ENCODE measurements at regions not wholly inside any gene's neighbourhood (a gene's known extent, or its start where the extent isn't known, plus 50 kb on each side); places are given as distances from the start of the nearest gene placed in this dataset.
"Not testable (repeated sequence)": the region's sequence is repeated elsewhere in the genome, so short reads cannot be mapped to it uniquely, and the experiment has no call there.

DNA sequence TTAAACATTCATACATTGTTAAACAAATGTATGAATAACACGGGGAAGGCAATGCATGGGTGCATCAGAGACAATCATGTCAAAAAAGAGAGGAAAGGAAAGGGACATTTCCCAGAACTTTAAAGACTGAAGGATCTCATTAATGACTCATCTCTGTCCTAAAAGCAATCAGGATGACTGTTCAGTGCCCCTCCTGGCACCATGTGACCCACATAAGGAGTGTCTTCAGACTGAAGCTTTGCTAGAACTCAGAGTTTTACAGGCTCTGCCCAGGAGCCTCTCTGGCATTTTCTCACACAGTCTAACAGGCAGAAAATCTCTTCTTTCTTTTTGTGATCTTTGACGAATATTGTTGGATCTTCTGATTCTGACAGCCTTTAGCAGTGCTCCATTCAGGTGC is 315.3 kb downstream of the OTUD1 start:
- H3K4me3 Mint-ChIP-seq = no peak overlapping the region
- no peaks in the 10 kb centered on the region for H3K27me3 Mint-ChIP-seq
- no peak overlapping the region for H3K27ac Mint-ChIP-seq (ENCODE audit: low read depth)
- H3K9me3 Mint-ChIP-seq = no peaks in the 10 kb centered on the region
- no peaks in the 10 kb centered on the region for H3K36me3 Mint-ChIP-seq (ENCODE audit: insufficient read depth)
- no peaks in the 10 kb centered on the region for H3K4me1 Mint-ChIP-seq
- DNase-seq (ENCODE audit: low spot score in 2 of 2) = no peak
- no peak for ATAC-seq (replicated peaks; ENCODE audit: extremely low read depth, poor library complexity, severe bottlenecking)

- H3K27me3 Mint-ChIP-seq = no peaks in the 10 kb centered on the region
- DNase-seq (ENCODE audit: low spot score in 2 of 2) = no peak
- no peaks in the 10 kb centered on the region for H3K9me3 Mint-ChIP-seq
- H3K4me1 Mint-ChIP-seq = no peaks in the 10 kb centered on the region
- no peaks in the 10 kb centered on the region for H3K36me3 Mint-ChIP-seq (ENCODE audit: insufficient read depth)
- H3K27ac Mint-ChIP-seq (ENCODE audit: low read depth) = no peak overlapping the region
- no peak for ATAC-seq (replicated peaks; ENCODE audit: extremely low read depth, poor library complexity, severe bottlenecking)
- no peak overlapping the region for H3K4me3 Mint-ChIP-seq
Measured at GRCh38 chr10:23754941-23755340, 316.1 kb downstream of the OTUD1 start.

- no peaks in the 10 kb centered on the region for H3K4me1 Mint-ChIP-seq
- no peaks in the 10 kb centered on the region for H3K36me3 Mint-ChIP-seq (ENCODE audit: insufficient read depth)
- no peak overlapping the region for H3K4me3 Mint-ChIP-seq
Measured at GRCh38 chr10:23755556-23755955, 316.7 kb downstream of the OTUD1 start.

DNA sequence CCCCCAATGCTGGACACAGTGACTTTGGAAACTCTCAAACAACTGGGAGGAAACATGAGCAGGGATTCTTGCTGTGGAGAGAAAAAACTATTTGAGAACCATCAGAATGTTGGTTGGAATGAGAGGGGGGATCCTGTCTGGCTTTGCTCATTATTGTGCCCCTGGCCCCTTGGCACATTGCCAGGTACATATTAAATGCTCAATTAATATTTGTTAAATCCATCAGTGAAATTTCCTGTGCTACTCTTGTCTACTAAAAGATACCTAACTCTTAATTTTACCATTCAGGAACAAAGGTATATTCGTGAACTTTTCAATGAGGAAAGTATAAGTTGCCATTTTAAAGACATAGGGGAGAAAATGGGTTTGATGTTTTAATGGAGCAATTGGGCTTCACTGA is 329.4 kb downstream of the OTUD1 start:
- Mint-ChIP-seq H3K36me3 (ENCODE audit: insufficient read depth) (no peaks in the 10 kb centered on the region), H3K27ac (ENCODE audit: low read depth) (no peak overlapping the region), H3K4me3 (no peak overlapping the region), H3K9me3 (peaks cover 19% of the 10 kb centered on the region), H3K4me1 (no peaks in the 10 kb centered on the region), H3K27me3 (no peaks in the 10 kb centered on the region)
- no peak for ATAC-seq (replicated peaks; ENCODE audit: extremely low read depth, poor library complexity, severe bottlenecking)
- DNase-seq (ENCODE audit: low spot score in 2 of 2) = no peak

More at GRCh38 chr10:23755556-23755955, 316.7 kb downstream of the OTUD1 start:
- Mint-ChIP-seq H3K9me3 (no peaks in the 10 kb centered on the region), H3K27ac (ENCODE audit: low read depth) (no peak overlapping the region), H3K27me3 (no peaks in the 10 kb centered on the region)
- no peak for ATAC-seq (replicated peaks; ENCODE audit: extremely low read depth, poor library complexity, severe bottlenecking)
- no peak for DNase-seq (ENCODE audit: low spot score in 2 of 2)

DNA sequence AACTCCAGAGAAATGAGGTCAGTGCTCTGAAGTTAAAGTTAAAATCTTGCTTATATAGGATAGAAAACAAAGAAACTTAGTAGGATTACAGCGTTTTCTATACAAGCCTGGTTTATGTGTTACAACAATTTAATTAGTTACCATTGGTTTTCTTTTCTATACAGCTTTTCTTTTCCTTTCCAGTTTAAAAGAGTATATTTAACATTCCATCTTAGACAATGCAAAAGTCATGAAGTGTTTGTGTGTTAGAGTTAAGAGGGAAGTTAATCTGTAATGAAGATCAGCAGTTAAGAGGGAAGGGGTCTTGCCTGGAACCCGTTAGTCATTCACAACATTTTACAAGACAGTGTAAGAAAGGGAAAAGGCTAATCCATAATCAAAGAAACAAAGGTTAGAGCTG is 338.3 kb downstream of the OTUD1 start:
- no peak overlapping the region for H3K4me3 Mint-ChIP-seq
- no peak for ATAC-seq (replicated peaks; ENCODE audit: extremely low read depth, poor library complexity, severe bottlenecking)
- no peaks in the 10 kb centered on the region for H3K4me1 Mint-ChIP-seq
- no peaks in the 10 kb centered on the region for H3K36me3 Mint-ChIP-seq (ENCODE audit: insufficient read depth)
- DNase-seq (ENCODE audit: low spot score in 2 of 2) = no peak
- no peak overlapping the region for H3K27ac Mint-ChIP-seq (ENCODE audit: low read depth)
- H3K27me3 Mint-ChIP-seq = no peaks in the 10 kb centered on the region
- no peaks in the 10 kb centered on the region for H3K9me3 Mint-ChIP-seq

DNA sequence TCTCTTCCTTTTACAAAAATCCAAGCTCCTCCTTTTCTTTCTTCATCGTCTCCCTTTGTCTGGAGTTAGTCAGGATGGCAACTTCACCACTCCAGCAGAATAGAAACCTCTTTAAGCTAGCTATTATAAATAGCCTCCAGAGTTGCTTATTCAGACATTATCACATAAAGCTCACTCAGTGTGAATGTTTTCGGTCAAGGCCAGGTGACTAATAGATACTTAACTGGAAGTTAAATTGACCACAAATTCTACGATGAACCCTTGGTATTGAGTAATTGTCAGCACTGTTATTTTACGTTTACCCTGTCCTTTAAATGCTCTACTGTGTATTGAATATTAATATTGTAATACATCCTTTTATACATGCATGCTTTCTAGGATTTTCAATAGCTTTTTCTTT is 340.4 kb downstream of the OTUD1 start:
- H3K27ac Mint-ChIP-seq (ENCODE audit: low read depth) = no peak overlapping the region
- H3K27me3 Mint-ChIP-seq = no peaks in the 10 kb centered on the region
- ATAC-seq (replicated peaks; ENCODE audit: extremely low read depth, poor library complexity, severe bottlenecking) (no peak), DNase-seq (ENCODE audit: low spot score in 2 of 2) (no peak)
- H3K4me3 Mint-ChIP-seq = no peak overlapping the region
- no peaks in the 10 kb centered on the region for H3K9me3 Mint-ChIP-seq
- no peaks in the 10 kb centered on the region for H3K4me1 Mint-ChIP-seq
- no peaks in the 10 kb centered on the region for H3K36me3 Mint-ChIP-seq (ENCODE audit: insufficient read depth)

GRCh38 chr10:23780331-23780730 is 341.5 kb downstream of the OTUD1 start:
- no peak overlapping the region for H3K27ac Mint-ChIP-seq (ENCODE audit: low read depth)
- no peaks in the 10 kb centered on the region for H3K4me1 Mint-ChIP-seq
- ATAC-seq (replicated peaks; ENCODE audit: extremely low read depth, poor library complexity, severe bottlenecking) (no peak), DNase-seq (ENCODE audit: low spot score in 2 of 2) (no peak)
- H3K27me3 Mint-ChIP-seq = peaks cover 4% of the 10 kb centered on the region
- H3K4me3 Mint-ChIP-seq = no peak overlapping the region
- H3K36me3 Mint-ChIP-seq (ENCODE audit: insufficient read depth) = no peaks in the 10 kb centered on the region
- H3K9me3 Mint-ChIP-seq = no peaks in the 10 kb centered on the region

DNA sequence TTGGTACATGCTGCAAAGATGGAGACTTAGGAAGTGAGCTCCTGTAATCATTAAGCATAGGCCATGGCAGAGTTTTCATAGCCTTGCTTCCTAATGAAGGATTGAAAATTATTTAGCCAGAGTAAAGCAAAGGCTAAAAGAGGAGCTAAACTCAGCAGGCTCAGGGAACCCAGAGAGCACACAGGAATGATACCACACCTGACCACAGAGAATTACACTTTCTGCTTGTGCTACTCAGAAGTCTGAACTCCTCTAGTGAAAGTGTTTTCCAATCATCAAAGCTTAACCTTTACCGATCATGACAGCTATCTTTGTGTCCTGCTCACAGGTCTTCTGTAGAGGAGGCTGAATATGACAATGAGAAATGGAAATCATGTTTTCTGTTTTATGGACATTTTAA is 347.7 kb downstream of the OTUD1 start:
- Mint-ChIP-seq H3K36me3 (ENCODE audit: insufficient read depth) (no peaks in the 10 kb centered on the region), H3K27ac (ENCODE audit: low read depth) (no peak overlapping the region), H3K9me3 (no peaks in the 10 kb centered on the region)

DNA sequence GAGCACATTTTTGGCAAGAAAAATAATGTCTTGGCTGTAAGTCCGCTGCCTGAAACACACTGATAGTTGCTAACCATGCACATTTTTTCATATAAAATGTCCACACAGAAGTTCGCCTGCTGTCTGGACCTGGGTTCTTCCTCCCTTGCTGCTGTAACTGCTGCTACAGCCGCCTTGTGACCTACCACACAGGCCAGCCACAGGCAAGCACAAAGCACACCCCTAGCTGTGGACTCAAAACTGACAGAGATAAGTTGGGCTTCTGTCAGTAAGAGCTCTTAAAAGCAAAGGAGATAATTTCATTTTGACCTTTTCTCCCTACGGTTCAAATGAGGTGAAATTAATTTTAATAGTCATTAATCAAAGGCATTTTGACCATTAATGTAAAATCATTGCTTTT is 354.7 kb downstream of the OTUD1 start:
- H3K27me3 Mint-ChIP-seq = no peaks in the 10 kb centered on the region
- no peak overlapping the region for H3K4me3 Mint-ChIP-seq
- H3K4me1 Mint-ChIP-seq = no peaks in the 10 kb centered on the region
- peaks cover 12% of the 10 kb centered on the region for H3K9me3 Mint-ChIP-seq
- no peak for ATAC-seq (replicated peaks; ENCODE audit: extremely low read depth, poor library complexity, severe bottlenecking)
- no peak overlapping the region for H3K27ac Mint-ChIP-seq (ENCODE audit: low read depth)
- no peak for DNase-seq (ENCODE audit: low spot score in 2 of 2)
- H3K36me3 Mint-ChIP-seq (ENCODE audit: insufficient read depth) = no peaks in the 10 kb centered on the region

More for the DNA sequence above, 347.7 kb downstream of the OTUD1 start:
- H3K27me3 Mint-ChIP-seq = peaks cover 11% of the 10 kb centered on the region
- ATAC-seq (replicated peaks; ENCODE audit: extremely low read depth, poor library complexity, severe bottlenecking) = no peak
- no peak for DNase-seq (ENCODE audit: low spot score in 2 of 2)
- H3K4me3 Mint-ChIP-seq = no peak overlapping the region
- no peaks in the 10 kb centered on the region for H3K4me1 Mint-ChIP-seq

GRCh38 chr10:23797452-23797851 is 358.6 kb downstream of the OTUD1 start:
- not testable (repeated sequence) for H3K27ac Mint-ChIP-seq (ENCODE audit: low read depth); H3K27me3 Mint-ChIP-seq; H3K4me1 Mint-ChIP-seq; H3K4me3 Mint-ChIP-seq; DNase-seq (ENCODE audit: low spot score in 2 of 2); ATAC-seq (replicated peaks; ENCODE audit: extremely low read depth, poor library complexity, severe bottlenecking); H3K36me3 Mint-ChIP-seq (ENCODE audit: insufficient read depth)
- peaks cover 12% of the 10 kb centered on the region for H3K9me3 Mint-ChIP-seq

DNA sequence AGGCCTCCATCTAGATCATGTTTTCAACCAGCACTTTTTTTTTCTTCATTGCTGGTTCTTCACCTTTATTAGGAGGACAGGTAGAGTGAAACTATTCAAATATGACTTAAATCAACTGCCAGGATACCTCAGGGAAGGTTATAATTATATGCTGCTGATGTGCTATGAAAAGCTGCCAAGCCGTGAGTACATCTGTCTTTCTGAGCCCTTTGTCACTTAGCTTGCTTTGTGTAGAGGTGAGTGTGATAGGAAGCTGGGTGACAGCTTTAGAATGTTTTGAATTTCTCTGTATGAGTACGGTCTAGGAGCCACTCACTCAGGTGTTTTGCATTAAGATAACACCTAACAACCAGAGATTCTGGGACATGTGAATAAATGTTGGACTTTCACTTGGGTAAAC is 365.2 kb downstream of the OTUD1 start:
- no peaks in the 10 kb centered on the region for H3K27me3 Mint-ChIP-seq
- DNase-seq (ENCODE audit: low spot score in 2 of 2) = no peak
- no peaks in the 10 kb centered on the region for H3K36me3 Mint-ChIP-seq (ENCODE audit: insufficient read depth)
- ATAC-seq (replicated peaks; ENCODE audit: extremely low read depth, poor library complexity, severe bottlenecking) = no peak
- H3K27ac Mint-ChIP-seq (ENCODE audit: low read depth) = no peak overlapping the region
- H3K4me3 Mint-ChIP-seq = no peak overlapping the region
- H3K9me3 Mint-ChIP-seq = peaks cover 6% of the 10 kb centered on the region
- H3K4me1 Mint-ChIP-seq = no peaks in the 10 kb centered on the region

GRCh38 chr10:23813687-23814086 is 374.8 kb downstream of the OTUD1 start:
- no peak for ATAC-seq (replicated peaks; ENCODE audit: extremely low read depth, poor library complexity, severe bottlenecking)
- Mint-ChIP-seq H3K27me3 (no peaks in the 10 kb centered on the region), H3K9me3 (no peaks in the 10 kb centered on the region), H3K4me1 (no peaks in the 10 kb centered on the region), H3K27ac (ENCODE audit: low read depth) (no peak overlapping the region), H3K36me3 (ENCODE audit: insufficient read depth) (no peaks in the 10 kb centered on the region), H3K4me3 (no peak overlapping the region)
- DNase-seq (ENCODE audit: low spot score in 2 of 2) = no peak

- no peak for DNase-seq (ENCODE audit: low spot score in 2 of 2)
- no peaks in the 10 kb centered on the region for H3K9me3 Mint-ChIP-seq
- H3K4me1 Mint-ChIP-seq = no peaks in the 10 kb centered on the region
- H3K27me3 Mint-ChIP-seq = no peaks in the 10 kb centered on the region
- H3K36me3 Mint-ChIP-seq (ENCODE audit: insufficient read depth) = no peaks in the 10 kb centered on the region
- H3K27ac Mint-ChIP-seq (ENCODE audit: low read depth) = no peak overlapping the region
- no peak overlapping the region for H3K4me3 Mint-ChIP-seq
- no peak for ATAC-seq (replicated peaks; ENCODE audit: extremely low read depth, poor library complexity, severe bottlenecking)
Measured at GRCh38 chr10:23818484-23818883, 379.6 kb downstream of the OTUD1 start.

- H3K27me3 Mint-ChIP-seq = no peaks in the 10 kb centered on the region
- ATAC-seq (replicated peaks; ENCODE audit: extremely low read depth, poor library complexity, severe bottlenecking) (no peak), DNase-seq (ENCODE audit: low spot score in 2 of 2) (no peak)
- no peaks in the 10 kb centered on the region for H3K36me3 Mint-ChIP-seq (ENCODE audit: insufficient read depth)
- H3K27ac Mint-ChIP-seq (ENCODE audit: low read depth) = no peak overlapping the region
- no peaks in the 10 kb centered on the region for H3K4me1 Mint-ChIP-seq
- no peak overlapping the region for H3K4me3 Mint-ChIP-seq
- no peaks in the 10 kb centered on the region for H3K9me3 Mint-ChIP-seq
Measured at GRCh38 chr10:23820792-23821191, 381.9 kb downstream of the OTUD1 start.
